Activated gamma-delta T cell treated with Interleukin-2 at 50 U/mL for 16 hours (primary cell): ENCODE measurements at regions not wholly inside any gene's neighbourhood (a gene's known extent, or its start where the extent isn't known, plus 50 kb on each side); places are given as distances from the start of the nearest gene placed in this dataset.

ENCODE experiments used
- DNase-seq: peaks from one replicate; pipeline ENCODE4 v3.0.0-alpha.2; 2020

DNA sequence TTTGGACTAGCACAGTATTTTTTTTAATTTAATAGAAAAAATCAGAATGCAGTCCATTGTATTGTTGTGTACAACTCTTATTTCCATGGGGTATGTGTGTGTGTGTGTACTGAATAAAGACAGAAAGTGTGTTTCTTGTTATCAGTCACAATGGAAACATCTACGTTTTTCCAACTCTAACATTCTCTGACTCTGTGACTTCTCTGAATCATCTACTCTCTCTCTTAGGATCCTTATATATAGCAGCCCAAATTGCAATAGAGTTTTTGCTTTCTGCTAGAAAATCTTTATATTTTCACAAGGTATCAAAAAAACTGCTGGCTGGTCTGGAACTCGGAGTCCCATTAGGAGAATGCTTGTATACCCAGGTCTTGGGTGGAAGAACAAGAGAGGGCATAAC is 138.9 kb upstream of the ARID2 start:
- DNase-seq: no peak

GRCh38 chr12:45591635-45592034 is 137.9 kb upstream of the ARID2 start:
- DNase-seq: no peak

GRCh38 chr12:45596366-45596765 is 133.1 kb upstream of the ARID2 start:
- no peak for DNase-seq

GRCh38 chr12:45598336-45598735 is 131.2 kb upstream of the ARID2 start:
- no peak for DNase-seq

DNA sequence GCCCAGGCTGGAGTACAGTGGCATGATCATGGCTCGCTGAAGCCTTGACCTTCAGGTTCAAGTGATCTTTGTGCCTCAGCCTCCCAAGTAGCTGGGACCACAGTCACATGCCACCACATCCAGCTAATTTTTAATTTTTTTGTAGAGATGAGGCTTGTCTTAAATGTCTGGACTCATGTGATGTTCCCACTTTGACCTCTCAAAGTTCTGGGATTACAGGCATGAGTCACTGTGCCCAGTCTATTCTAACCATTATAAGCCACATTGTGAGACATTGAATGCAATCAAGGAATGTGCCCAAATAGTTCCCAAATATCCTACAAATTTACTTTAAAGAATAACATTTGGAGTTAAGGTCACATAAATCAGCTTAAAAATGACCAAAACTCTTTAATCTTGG is 130.7 kb upstream of the ARID2 start:
- no peak for DNase-seq

GRCh38 chr12:45599196-45599595 is 130.3 kb upstream of the ARID2 start:
- DNase-seq: no peak

- no peak for DNase-seq
Measured at GRCh38 chr12:45601390-45601789, 128.1 kb upstream of the ARID2 start.

DNA sequence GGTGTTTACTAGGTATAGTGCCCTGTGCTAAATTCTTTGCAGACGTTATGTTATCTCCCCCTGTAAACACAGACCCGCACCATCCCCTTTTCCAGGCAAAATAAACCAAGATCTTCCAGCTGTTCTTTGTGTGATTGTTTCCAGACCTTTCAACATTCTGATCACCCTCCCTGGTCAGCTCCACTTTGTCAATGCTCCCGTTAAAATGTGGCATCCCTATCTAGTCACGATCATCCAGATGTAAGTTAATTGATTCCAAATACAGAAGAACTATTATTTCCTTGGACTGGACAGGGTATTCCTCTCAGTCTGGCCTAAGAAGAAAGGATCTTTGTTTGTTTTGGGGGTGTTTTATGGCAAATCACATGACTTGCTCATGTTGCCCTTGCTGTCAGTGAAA is 127.6 kb upstream of the ARID2 start:
- DNase-seq: no peak

DNA sequence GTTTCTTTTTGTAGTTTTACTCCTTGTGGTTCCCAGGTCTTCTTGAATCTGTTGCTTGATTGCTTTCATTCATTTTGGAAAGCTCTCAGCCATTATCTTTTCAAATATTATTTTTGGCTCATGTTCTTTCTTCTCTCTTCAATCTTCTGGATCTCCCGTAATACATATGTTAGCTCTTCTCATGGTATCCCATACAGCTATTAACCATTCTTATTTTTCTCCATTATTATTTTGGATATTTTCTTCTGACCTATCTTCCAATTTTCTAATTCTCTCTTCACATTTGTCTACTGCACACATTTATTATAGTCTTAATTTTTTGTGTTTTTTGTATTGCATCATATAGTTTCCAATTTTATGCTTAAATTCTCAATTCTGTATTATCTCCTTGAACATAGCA is 123.9 kb upstream of the ARID2 start:
- no peak for DNase-seq

GRCh38 chr12:45611061-45611460 is 118.4 kb upstream of the ARID2 start:
- DNase-seq: no peak

GRCh38 chr12:45611495-45611894 is 118.0 kb upstream of the ARID2 start:
- DNase-seq: no peak

DNA sequence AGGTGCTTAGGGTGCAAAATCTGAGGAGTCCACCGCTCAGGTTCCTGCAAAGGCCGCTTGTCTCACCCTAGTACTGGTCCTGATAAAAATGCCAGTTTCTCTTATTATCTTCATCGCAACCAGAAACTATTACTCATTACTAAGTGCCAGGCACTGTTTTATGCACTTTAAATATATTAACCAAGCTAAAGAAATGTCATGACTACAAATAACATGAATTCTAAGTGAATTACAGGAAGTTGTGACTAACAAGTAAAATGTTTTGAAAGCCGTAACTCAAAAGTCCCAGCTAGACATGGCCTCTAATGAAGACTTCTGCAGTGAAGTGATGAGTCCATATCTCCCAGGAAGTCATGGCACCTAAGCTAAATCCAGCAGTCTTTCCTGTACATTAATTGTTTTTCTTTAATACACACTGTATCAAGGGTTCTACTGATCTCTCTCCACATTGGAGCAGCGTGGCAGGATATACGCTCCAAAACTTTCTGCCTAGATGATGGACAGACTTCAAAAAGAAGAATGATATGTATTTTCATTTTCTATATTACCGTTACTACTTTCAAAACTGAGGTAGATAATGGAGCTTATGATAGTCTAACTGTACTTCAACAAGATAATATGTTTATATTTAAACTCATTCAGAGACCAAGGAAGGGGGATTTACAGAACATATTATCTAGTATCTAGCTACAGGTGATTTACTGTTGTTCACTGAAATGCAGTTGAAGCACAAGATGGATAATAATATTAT is 117.3 kb upstream of the ARID2 start:
- DNase-seq: no peak

GRCh38 chr12:45613296-45613695 is 116.2 kb upstream of the ARID2 start:
- DNase-seq: no peak

GRCh38 chr12:45613855-45614254 is 115.7 kb upstream of the ARID2 start:
- no peak for DNase-seq

- no peak for DNase-seq
Measured at GRCh38 chr12:45615268-45615667, 114.2 kb upstream of the ARID2 start.

DNA sequence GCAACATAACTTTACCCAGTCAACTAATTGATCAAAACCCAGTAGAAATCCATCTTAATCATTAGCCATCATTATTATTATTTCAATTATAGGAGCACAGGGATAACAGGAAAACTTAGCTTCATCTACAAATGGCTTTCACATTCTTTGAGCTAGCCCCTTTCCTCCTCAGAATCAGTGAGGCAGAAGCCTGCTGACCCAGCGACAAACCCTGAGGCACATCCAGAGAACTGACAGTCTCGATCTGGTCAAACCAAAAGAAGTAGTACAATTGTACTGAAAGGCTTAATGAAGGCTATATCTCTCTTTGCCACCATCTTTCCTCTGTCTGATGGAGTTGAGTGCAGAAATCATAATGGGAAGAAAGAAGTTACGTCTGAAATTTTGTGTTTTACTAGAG is 109.8 kb upstream of the ARID2 start:
- DNase-seq: no peak

- DNase-seq: no peak
Measured at GRCh38 chr12:45621703-45622102, 107.8 kb upstream of the ARID2 start.

DNA sequence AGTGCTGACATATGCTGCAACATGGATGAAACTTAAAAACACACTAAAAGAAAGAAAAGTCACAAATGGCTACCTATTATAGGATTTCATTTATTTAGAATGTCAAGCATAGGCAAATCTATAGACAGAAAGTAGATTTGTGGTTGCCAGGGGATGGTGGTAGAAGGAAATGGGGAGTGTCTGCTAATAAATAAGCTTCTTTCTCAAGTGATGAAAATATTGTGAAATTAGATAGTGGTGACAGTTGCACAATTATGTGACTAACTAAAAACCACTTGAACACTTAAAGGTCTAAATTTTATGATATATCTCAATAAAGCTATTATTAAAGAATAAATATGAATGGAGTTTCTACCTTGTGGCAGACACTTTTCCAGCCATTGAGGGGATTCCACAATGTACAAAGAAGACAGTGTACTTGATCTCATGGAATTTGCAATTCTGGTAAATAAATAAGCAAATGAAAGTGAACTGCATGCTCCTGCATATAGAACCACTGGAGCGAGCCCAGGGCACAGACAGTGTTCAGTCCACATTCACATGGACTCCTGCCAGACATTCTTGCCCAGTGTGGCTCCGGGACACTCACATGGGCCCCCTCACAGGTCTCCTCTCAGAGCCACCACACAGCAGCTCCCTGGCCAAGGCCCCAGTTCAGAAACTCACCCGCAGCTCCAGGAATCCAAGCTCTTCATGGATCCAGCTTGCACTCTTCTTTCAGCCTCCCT is 107.1 kb upstream of the ARID2 start:
- no peak for DNase-seq

GRCh38 chr12:45623221-45623620 is 106.3 kb upstream of the ARID2 start:
- DNase-seq: no peak

DNA sequence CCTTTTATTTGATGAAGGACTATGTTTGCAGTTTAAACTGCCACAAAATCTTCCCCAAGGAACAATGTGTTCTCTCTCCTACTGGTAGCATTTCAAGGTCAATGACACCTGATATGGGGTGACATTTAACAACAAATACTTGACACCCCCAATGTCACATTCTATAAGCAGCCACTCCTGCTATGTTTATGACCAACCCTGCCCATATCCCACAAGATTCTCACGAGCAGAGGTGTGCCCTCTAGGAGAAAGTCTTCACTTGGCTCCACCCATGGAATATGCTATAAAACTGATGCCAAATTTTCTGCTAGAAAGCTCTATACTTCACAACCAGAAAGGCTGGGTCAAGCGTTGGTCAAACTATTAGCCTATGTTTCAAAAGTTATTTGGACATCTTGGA is 105.6 kb upstream of the ARID2 start:
- no peak for DNase-seq

DNA sequence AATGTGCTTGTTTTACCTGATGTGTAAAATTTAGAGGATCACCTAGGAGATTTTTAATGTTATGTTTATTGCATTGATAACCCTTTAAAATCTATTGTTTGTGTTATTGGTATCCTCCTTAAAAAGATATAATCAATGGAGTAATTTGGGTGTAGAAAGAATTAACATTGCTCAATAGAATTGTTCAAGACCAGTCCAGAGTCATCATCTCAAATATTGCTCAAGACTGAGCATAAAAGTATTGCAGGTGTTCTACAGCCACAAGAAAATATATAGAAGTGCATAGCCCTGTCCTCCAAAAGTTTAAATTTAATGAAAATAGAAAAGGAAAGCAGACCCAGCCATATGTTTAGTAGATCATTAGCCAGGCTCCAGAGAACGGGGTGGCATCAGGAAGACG is 102.5 kb upstream of the ARID2 start:
- DNase-seq: no peak

GRCh38 chr12:45627407-45628069 is 102.0 kb upstream of the ARID2 start:
- no peak for DNase-seq

DNA sequence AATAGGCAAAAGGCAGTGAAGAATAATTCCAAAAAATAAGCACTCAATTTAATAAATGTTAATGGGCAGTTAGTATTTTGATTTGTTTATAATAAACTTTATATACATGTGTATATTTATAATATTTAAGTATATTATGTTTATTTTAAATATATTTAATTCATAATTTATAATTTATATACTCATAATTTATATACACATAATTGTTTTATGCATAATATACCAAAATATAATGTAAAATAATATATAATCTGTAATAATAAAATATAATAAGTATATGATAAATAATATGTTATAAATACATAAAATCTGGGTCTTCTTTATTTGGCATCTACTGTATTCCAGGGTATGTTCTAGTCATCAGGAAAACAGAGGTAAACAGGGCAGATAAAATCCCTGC is 100.2 kb upstream of the ARID2 start:
- no peak for DNase-seq

GRCh38 chr12:45633733-45634132 is 95.8 kb upstream of the ARID2 start:
- no peak for DNase-seq
